GM23338 (cell line): ENCODE measurements at regions not wholly inside any gene's neighbourhood (a gene's known extent, or its start where the extent isn't known, plus 50 kb on each side); places are given as distances from the start of the nearest gene placed in this dataset.

Experiments used
- ATAC-seq: fragments of 200-7000 bp; cut with Tn5 transposase; 3 replicates; pipeline ENCODE4 v1.9.1; 2020
- DNase-seq: peaks from one replicate; pipeline ENCODE4 v3.0.0-alpha.2; 2015; ENCODE audit warnings: low spot score
- H2AFZ ChIP-seq: fragments of 200-600 bp; sonication (generic); 2 replicates; pipeline ENCODE4 v1.8.0; 2016; ENCODE audit warnings: antibody characterized with exemption, mild to moderate bottlenecking, moderate library complexity
- H3F3A ChIP-seq: fragments of 200-600 bp; sonication (generic); replicated peaks from 2 replicates; pipeline ENCODE4 v1.8.0; 2017; ENCODE audit warnings: antibody characterized with exemption, mixed run types, low read depth
- H3K27ac ChIP-seq: fragments of 200-600 bp; sonication (generic); 2 replicates; pipeline ENCODE4 v1.6.1; 2016; ENCODE audit warnings: low read depth
- H3K27me3 ChIP-seq: fragments of 200-600 bp; sonication (generic); 2 replicates; pipeline ENCODE4 v1.8.0; 2016; ENCODE audit warnings: mild to moderate bottlenecking, mixed run types, moderate library complexity; ENCODE audit not compliant: insufficient read depth
- H3K36me3 ChIP-seq: fragments of 200-600 bp; sonication (generic); 2 replicates; pipeline ENCODE4 v1.8.0; 2016; ENCODE audit warnings: mild to moderate bottlenecking; ENCODE audit not compliant: insufficient read depth
- H3K4me1 ChIP-seq: fragments of 200-600 bp; sonication (generic); 2 replicates; pipeline ENCODE4 v1.8.0; 2016; ENCODE audit warnings: mild to moderate bottlenecking, moderate library complexity; ENCODE audit not compliant: insufficient read depth
- H3K4me2 ChIP-seq: fragments of 200-600 bp; sonication (generic); 2 replicates; pipeline ENCODE4 v1.7.1; 2017; ENCODE audit warnings: mixed run types
- H3K4me3 ChIP-seq: fragments of 200-600 bp; sonication (generic); 2 replicates; pipeline ENCODE4 v1.6.1; 2016; ENCODE audit warnings: mixed run types
- H3K79me2 ChIP-seq: fragments of 200-600 bp; sonication (generic); replicated peaks from 2 replicates; pipeline ENCODE4 v1.8.0; 2017; ENCODE audit warnings: mild to moderate bottlenecking; ENCODE audit not compliant: insufficient read depth
- H3K9me2 ChIP-seq: fragments of 200-600 bp; sonication (generic); 2 replicates; pipeline ENCODE4 v1.8.0; 2017; ENCODE audit not compliant: insufficient read depth
- H4K20me1 ChIP-seq: fragments of 200-600 bp; sonication (generic); replicated peaks from 2 replicates; pipeline ENCODE4 v1.8.0; 2017; ENCODE audit warnings: mild to moderate bottlenecking; ENCODE audit not compliant: insufficient read depth
- H3K27ac Mint-ChIP-seq: 2 replicates; pipeline ENCODE4 v1.8.0; 2020; ENCODE audit warnings: inconsistent platforms, mild to moderate bottlenecking, moderate library complexity, mixed read lengths
- H3K27me3 Mint-ChIP-seq: 3 replicates; pipeline ENCODE4 v1.8.0; 2022; ENCODE audit warnings: low read depth, mild to moderate bottlenecking, moderate library complexity, mixed read lengths, inconsistent platforms; ENCODE audit not compliant: insufficient read depth, poor library complexity
- H3K36me3 Mint-ChIP-seq: 3 replicates; pipeline ENCODE4 v1.8.0; 2021; ENCODE audit warnings: low read depth, mild to moderate bottlenecking, inconsistent platforms, moderate library complexity, mixed read lengths
- H3K4me1 Mint-ChIP-seq: 3 replicates; pipeline ENCODE4 v1.8.0; 2020; ENCODE audit warnings: mild to moderate bottlenecking, inconsistent platforms, mixed read lengths
- H3K4me3 Mint-ChIP-seq: 3 replicates; pipeline ENCODE4 v1.8.0; 2021; ENCODE audit warnings: moderate library complexity, mild to moderate bottlenecking, inconsistent platforms, mixed read lengths
- H3K9me3 Mint-ChIP-seq: 3 replicates; pipeline ENCODE4 v1.8.0; 2020; ENCODE audit warnings: moderate library complexity, mild to moderate bottlenecking, inconsistent platforms, mixed read lengths
- CREB1 ChIP-seq: fragments of 250-450 bp; sonication (Bioruptor Pico); IDR thresholded peaks from 2 replicates; pipeline ENCODE4 v1.5.0; 2020; ENCODE audit warnings: low read depth, mild to moderate bottlenecking, moderate library complexity
- CTCF ChIP-seq, 2 experiments: fragments of 200-600 bp in 1 of 2; sonication (generic) in 1 of 2; conservative IDR thresholded peaks; 2 replicates each; pipeline versions ENCODE4 v1.5.1 to v1.6.1; 2016 to 2017; ENCODE audit warnings: antibody characterized with exemption in 2 of 2, low read depth in 2 of 2, mild to moderate bottlenecking in 2 of 2, moderate library complexity in 1 of 2
- ETS1 ChIP-seq: IDR thresholded peaks from 2 replicates; pipeline ENCODE4 v1.6.1; 2016; ENCODE audit warnings: antibody characterized with exemption
- EZH2 ChIP-seq: fragments of 200-600 bp; sonication (generic); IDR thresholded peaks from one replicate; pipeline ENCODE4 v1.8.0; 2017; ENCODE audit warnings: antibody characterized with exemption, mild to moderate bottlenecking, low read depth; ENCODE audit not compliant: unreplicated experiment
- EZH2phosphoT487 ChIP-seq: fragments of 200-600 bp; sonication (generic); IDR thresholded peaks from one replicate; pipeline ENCODE4 v1.8.1; 2018; ENCODE audit warnings: antibody characterized with exemption; ENCODE audit not compliant: unreplicated experiment
- JUNB ChIP-seq: IDR thresholded peaks from one replicate; pipeline ENCODE4 v1.6.1; 2016; ENCODE audit warnings: antibody characterized with exemption; ENCODE audit not compliant: unreplicated experiment
- NANOG ChIP-seq: IDR thresholded peaks from 2 replicates; pipeline ENCODE4 v1.6.1; 2016; ENCODE audit warnings: antibody characterized with exemption, borderline replicate concordance
- POLR2AphosphoS5 ChIP-seq: IDR thresholded peaks from 2 replicates; pipeline ENCODE4 v1.6.1; 2016; ENCODE audit warnings: antibody characterized with exemption, low read depth
- REST ChIP-seq: IDR thresholded peaks from one replicate; pipeline ENCODE4 v1.6.1; 2018; ENCODE audit warnings: antibody characterized with exemption; ENCODE audit not compliant: unreplicated experiment
- ZNF114 ChIP-seq: fragments of 250-450 bp; sonication (Bioruptor Pico); IDR thresholded peaks from 2 replicates; pipeline ENCODE4 v1.5.0; 2020; ENCODE audit warnings: mild to moderate bottlenecking, moderate library complexity

DNA sequence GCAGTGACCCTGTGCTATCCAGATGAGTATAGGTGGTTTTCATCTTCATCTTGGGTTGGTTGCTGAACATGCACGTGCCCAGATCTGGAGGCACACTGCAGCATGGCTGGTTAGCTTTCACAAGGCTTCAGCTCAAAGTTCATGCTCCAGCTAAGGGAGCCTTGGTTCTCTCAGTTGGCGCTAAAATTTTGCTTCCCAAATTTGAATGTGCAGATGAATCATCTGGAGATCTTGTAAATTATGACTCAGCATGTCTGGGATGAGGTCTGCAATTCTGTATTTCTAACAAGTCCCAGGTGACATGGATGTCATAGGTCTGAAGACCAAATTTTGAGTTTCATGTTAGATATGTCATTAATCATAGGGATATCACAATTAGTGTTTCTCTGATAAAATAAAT lies 230.8 kb downstream of the FOXA2 start:
- Histone ChIP-seq H4K20me1 (no peaks in the 10 kb centered on the region), H3K4me3 (no peak overlapping the region), H3K36me3 (no peaks in the 10 kb centered on the region), H3K4me1 (no peaks in the 10 kb centered on the region), H3F3A (no peaks in the 10 kb centered on the region), H2AFZ (no peak overlapping the region), H3K79me2 (no peaks in the 10 kb centered on the region), H3K9me2 (no peaks in the 10 kb centered on the region), H3K27me3 (0 out of 2 replicates have a peak, but pooled peaks cover 2% of the 10 kb centered on the region), H3K4me2 (no peak overlapping the region), H3K27ac (no peak overlapping the region)
- TF ChIP-seq POLR2AphosphoS5 (no peak), NANOG (no peak), EZH2phosphoT487 (no peak)
- no peaks in the 10 kb centered on the region for H3K9me3 Mint-ChIP-seq
- no peaks in the 10 kb centered on the region for H3K4me1 Mint-ChIP-seq
- no peak overlapping the region for H3K27ac Mint-ChIP-seq
- ATAC-seq (no peak), DNase-seq (no peak)
- H3K27me3 Mint-ChIP-seq: peaks cover 5% of the 10 kb centered on the region
- no peak overlapping the region for H3K4me3 Mint-ChIP-seq
- H3K36me3 Mint-ChIP-seq: no peaks in the 10 kb centered on the region

GRCh38 chr20:22352019-22352418 lies 232.4 kb downstream of the FOXA2 start:
- no peaks in the 10 kb centered on the region for H3K36me3 Mint-ChIP-seq
- Histone ChIP-seq H3K27ac (no peak overlapping the region), H3K36me3 (no peaks in the 10 kb centered on the region), H3K4me3 (no peak overlapping the region), H4K20me1 (no peaks in the 10 kb centered on the region), H3K9me2 (no peaks in the 10 kb centered on the region), H3K4me1 (no peaks in the 10 kb centered on the region), H3F3A (no peaks in the 10 kb centered on the region), H2AFZ (no peak overlapping the region), H3K4me2 (no peak overlapping the region), H3K27me3 (0 out of 2 replicates have a peak, but pooled peaks cover 2% of the 10 kb centered on the region), H3K79me2 (no peaks in the 10 kb centered on the region)
- ATAC-seq: no peak
- DNase-seq: no peak
- H3K27me3 Mint-ChIP-seq: peaks cover 5% of the 10 kb centered on the region
- TF ChIP-seq EZH2 (no peak), EZH2phosphoT487 (no peak), ZNF114 (CRISPR knock-in tag) (no peak), CREB1 (no peak), CTCF (conservative IDR thresholded peaks at IDR 0.05; ENCODE audit: low read depth in 2 of 2) (no peak), NANOG (no peak), POLR2AphosphoS5 (no peak), JUNB (no peak)
- no peak overlapping the region for H3K27ac Mint-ChIP-seq
- no peaks in the 10 kb centered on the region for H3K9me3 Mint-ChIP-seq
- no peaks in the 10 kb centered on the region for H3K4me1 Mint-ChIP-seq
- H3K4me3 Mint-ChIP-seq: no peak overlapping the region

DNA sequence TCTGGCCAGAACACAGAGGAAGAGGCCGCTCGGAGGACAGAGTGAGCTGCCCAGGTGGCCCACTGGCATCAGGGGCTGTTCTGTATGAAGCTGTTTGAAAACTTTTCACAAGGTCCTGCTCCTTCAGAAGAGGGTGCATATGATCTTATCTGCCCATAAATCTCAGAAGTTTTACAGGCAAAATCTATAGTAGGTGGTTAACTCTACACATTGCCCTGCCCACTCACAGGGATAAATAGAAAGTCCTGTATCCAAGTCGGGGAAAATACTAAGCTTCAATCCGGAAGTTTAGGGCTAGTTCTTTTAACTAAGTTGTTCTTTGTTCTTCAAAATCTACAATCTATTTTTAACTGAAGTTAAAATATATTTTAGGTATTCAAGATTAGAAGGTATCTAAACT lies 233.7 kb downstream of the FOXA2 start:
- H3K27me3 Mint-ChIP-seq: peaks cover 3% of the 10 kb centered on the region
- H3K4me3 Mint-ChIP-seq: no peak overlapping the region
- no peak for TF ChIP-seq CTCF (conservative IDR thresholded peaks at IDR 0.05; ENCODE audit: low read depth in 2 of 2)
- TF ChIP-seq REST: no peak
- TF ChIP-seq POLR2AphosphoS5: no peak
- no peak for TF ChIP-seq ZNF114 (CRISPR knock-in tag)
- no peak for TF ChIP-seq JUNB
- no peak for TF ChIP-seq CREB1
- TF ChIP-seq EZH2phosphoT487: no peak
- TF ChIP-seq ETS1: no peak

More for the DNA sequence above, 233.7 kb downstream of the FOXA2 start:
- Histone ChIP-seq H2AFZ (no peak overlapping the region), H3F3A (no peaks in the 10 kb centered on the region), H3K9me2 (no peaks in the 10 kb centered on the region), H3K4me1 (no peaks in the 10 kb centered on the region), H3K27ac (no peak overlapping the region), H3K27me3 (0 out of 2 replicates have a peak, but pooled peaks cover 2% of the 10 kb centered on the region), H3K4me2 (no peak overlapping the region), H3K79me2 (no peaks in the 10 kb centered on the region), H3K36me3 (no peaks in the 10 kb centered on the region), H3K4me3 (no peak overlapping the region), H4K20me1 (no peaks in the 10 kb centered on the region)
- Mint-ChIP-seq H3K9me3 (no peaks in the 10 kb centered on the region), H3K4me1 (no peaks in the 10 kb centered on the region), H3K27ac (no peak overlapping the region), H3K36me3 (no peaks in the 10 kb centered on the region)
- DNase-seq: no peak
- ATAC-seq: no peak
